HUES6 (cell line): ENCODE measurements at regions not wholly inside any gene's neighbourhood (a gene's known extent, or its start where the extent isn't known, plus 50 kb on each side); places are given as distances from the start of the nearest gene placed in this dataset.

Experiments used
- H3K27ac ChIP-seq: 2 replicates; pipeline ENCODE4 v1.7.0; 2013; ENCODE audit warnings: low read depth, mild to moderate bottlenecking, low read length, inconsistent platforms
- H3K27me3 ChIP-seq: 2 replicates; pipeline ENCODE4 v1.6.1; 2013; ENCODE audit warnings: low read length; ENCODE audit not compliant: control insufficient read depth, insufficient read depth
- H3K36me3 ChIP-seq: 2 replicates; pipeline ENCODE4 v1.6.1; 2013; ENCODE audit warnings: low read length; ENCODE audit not compliant: control insufficient read depth, insufficient read depth
- H3K4me1 ChIP-seq: 2 replicates; pipeline ENCODE4 v1.6.1; 2013; ENCODE audit warnings: low read length; ENCODE audit not compliant: control insufficient read depth, insufficient read depth
- H3K4me3 ChIP-seq: 2 replicates; pipeline ENCODE4 v1.5.1; 2013; ENCODE audit warnings: low read depth, low read length
- H3K9ac ChIP-seq: one replicate; pipeline ENCODE4 v1.6.1; 2013; ENCODE audit warnings: mild to moderate bottlenecking, low read length
- H3K9me3 ChIP-seq: 2 replicates; pipeline ENCODE4 v1.6.1; 2013; ENCODE audit warnings: low read depth, low read length; ENCODE audit not compliant: control insufficient read depth, insufficient read depth

GRCh38 chr13:79668201-79668752, 187.3 kb downstream of the NDFIP2 start:
- no peaks in the 10 kb centered on the region for H3K27me3 ChIP-seq
- H3K4me3 ChIP-seq = no peak overlapping the region

GRCh38 chr13:79667771-79668170, 186.8 kb downstream of the NDFIP2 start:
- Histone ChIP-seq H3K27me3 (no peaks in the 10 kb centered on the region), H3K27ac (no peak overlapping the region), H3K36me3 (no peaks in the 10 kb centered on the region), H3K4me1 (no peaks in the 10 kb centered on the region; the same call in 1 of the 2 replicates), H3K9me3 (no peaks in the 10 kb centered on the region), H3K4me3 (no peak overlapping the region), H3K9ac (no peak overlapping the region)

More at GRCh38 chr13:79668201-79668752, 187.3 kb downstream of the NDFIP2 start:
- Histone ChIP-seq H3K9ac (no peak overlapping the region), H3K27ac (no peak overlapping the region), H3K9me3 (no peaks in the 10 kb centered on the region), H3K36me3 (no peaks in the 10 kb centered on the region), H3K4me1 (peaks cover 4% of the 10 kb centered on the region; the same call in 1 of the 2 replicates)

GRCh38 chr13:79663977-79664636, 183.2 kb downstream of the NDFIP2 start:
- H3K27me3 ChIP-seq = no peaks in the 10 kb centered on the region
- peaks cover 6% of the 10 kb centered on the region; the same call in 1 of the 2 replicates for H3K4me1 ChIP-seq
- H3K27ac ChIP-seq = no peak overlapping the region
- no peaks in the 10 kb centered on the region for H3K9me3 ChIP-seq
- H3K4me3 ChIP-seq = no peak overlapping the region
- H3K9ac ChIP-seq = no peak overlapping the region
- H3K36me3 ChIP-seq = no peaks in the 10 kb centered on the region

GRCh38 chr13:79663435-79663834, 182.5 kb downstream of the NDFIP2 start:
- H3K9me3 ChIP-seq = no peaks in the 10 kb centered on the region
- no peak overlapping the region for H3K4me3 ChIP-seq
- H3K27me3 ChIP-seq = no peaks in the 10 kb centered on the region
- H3K9ac ChIP-seq = no peak overlapping the region
- no peaks in the 10 kb centered on the region for H3K36me3 ChIP-seq
- H3K4me1 ChIP-seq = peaks cover 12% of the 10 kb centered on the region; the same call in 1 of the 2 replicates
- H3K27ac ChIP-seq = no peak overlapping the region

GRCh38 chr13:79662882-79663281, 181.9 kb downstream of the NDFIP2 start:
- Histone ChIP-seq H3K27me3 (no peaks in the 10 kb centered on the region), H3K9me3 (no peaks in the 10 kb centered on the region), H3K4me3 (no peak overlapping the region), H3K27ac (peak overlapping the region; percentile 62; the same call in 1 of the 2 replicates), H3K9ac (peak overlapping the region; percentile 0), H3K36me3 (no peaks in the 10 kb centered on the region), H3K4me1 (peaks cover 14% of the 10 kb centered on the region; the same call in 1 of the 2 replicates)

GRCh38 chr13:79660361-79660760, 179.4 kb downstream of the NDFIP2 start:
- Histone ChIP-seq H3K27me3 (no peaks in the 10 kb centered on the region), H3K4me3 (no peak overlapping the region), H3K4me1 (peaks cover 14% of the 10 kb centered on the region; the same call in 1 of the 2 replicates), H3K9me3 (no peaks in the 10 kb centered on the region), H3K36me3 (no peaks in the 10 kb centered on the region), H3K9ac (no peak overlapping the region), H3K27ac (no peak overlapping the region; the same call in 1 of the 2 replicates)

GRCh38 chr13:79659121-79659521, 178.2 kb downstream of the NDFIP2 start:
- Histone ChIP-seq H3K27ac (peak overlapping the region; percentile 18; the same call in 1 of the 2 replicates), H3K4me1 (peaks cover 14% of the 10 kb centered on the region; the same call in 1 of the 2 replicates)

GRCh38 chr13:79658333-79658975, 177.5 kb downstream of the NDFIP2 start:
- peak overlapping the region; percentile 18; the same call in 1 of the 2 replicates for H3K27ac ChIP-seq
- H3K4me1 ChIP-seq = peaks cover 14% of the 10 kb centered on the region; the same call in 1 of the 2 replicates

More at GRCh38 chr13:79659121-79659521, 178.2 kb downstream of the NDFIP2 start:
- no peaks in the 10 kb centered on the region for H3K27me3 ChIP-seq
- no peak overlapping the region for H3K4me3 ChIP-seq
- no peaks in the 10 kb centered on the region for H3K9me3 ChIP-seq
- peak overlapping the region; percentile 53 for H3K9ac ChIP-seq
- no peaks in the 10 kb centered on the region for H3K36me3 ChIP-seq

GRCh38 chr13:79655509-79655908, 174.6 kb downstream of the NDFIP2 start:
- Histone ChIP-seq H3K27ac (no peak overlapping the region; the same call in 1 of the 2 replicates), H3K27me3 (no peaks in the 10 kb centered on the region), H3K4me3 (no peak overlapping the region), H3K4me1 (peaks cover 14% of the 10 kb centered on the region; the same call in 1 of the 2 replicates), H3K36me3 (no peaks in the 10 kb centered on the region), H3K9me3 (no peaks in the 10 kb centered on the region), H3K9ac (no peak overlapping the region)

More at GRCh38 chr13:79658333-79658975, 177.5 kb downstream of the NDFIP2 start:
- H3K27me3 ChIP-seq = no peaks in the 10 kb centered on the region
- no peaks in the 10 kb centered on the region for H3K9me3 ChIP-seq
- H3K36me3 ChIP-seq = no peaks in the 10 kb centered on the region
- H3K4me3 ChIP-seq = no peak overlapping the region
- peak overlapping the region; percentile 53 for H3K9ac ChIP-seq

- Histone ChIP-seq H3K9me3 (no peaks in the 10 kb centered on the region), H3K4me1 (peaks cover 13% of the 10 kb centered on the region; the same call in 1 of the 2 replicates), H3K36me3 (no peaks in the 10 kb centered on the region), H3K27me3 (no peaks in the 10 kb centered on the region), H3K27ac (no peak overlapping the region; the same call in 1 of the 2 replicates), H3K9ac (no peak overlapping the region), H3K4me3 (no peak overlapping the region)
These were observed 173.6 kb downstream of the NDFIP2 start for GRCh38 chr13:79654520-79654919.

- Histone ChIP-seq H3K27me3 (no peaks in the 10 kb centered on the region), H3K9me3 (no peaks in the 10 kb centered on the region), H3K4me3 (no peak overlapping the region), H3K36me3 (no peaks in the 10 kb centered on the region), H3K27ac (no peak overlapping the region), H3K9ac (no peak overlapping the region), H3K4me1 (no peaks in the 10 kb centered on the region)
These were observed 169.7 kb downstream of the NDFIP2 start for GRCh38 chr13:79650688-79651087.
